H9 (cell line): ENCODE measurements at regions not wholly inside any gene's neighbourhood (a gene's known extent, or its start where the extent isn't known, plus 50 kb on each side); places are given as distances from the start of the nearest gene placed in this dataset.

Experiments
- DNase-seq: peaks from one replicate; pipeline ENCODE4 v3.0.0-alpha.2; 2017
- H2AFZ ChIP-seq: one replicate; pipeline ENCODE4 v1.6.1; 2013; ENCODE audit warnings: mild to moderate bottlenecking, low read length, control low read depth, moderate library complexity
- H2AK5ac ChIP-seq: 2 replicates; pipeline ENCODE4 v1.6.1; 2013; ENCODE audit warnings: low read length, control low read depth, mixed read lengths; ENCODE audit not compliant: insufficient read length
- H2BK120ac ChIP-seq: one replicate; pipeline ENCODE4 v1.6.1; 2013; ENCODE audit warnings: low read depth, mild to moderate bottlenecking, low read length, control low read depth, inconsistent platforms; ENCODE audit not compliant: poor library complexity, severe bottlenecking
- H2BK12ac ChIP-seq: 2 replicates; pipeline ENCODE4 v1.6.1; 2013; ENCODE audit warnings: low read length, control low read depth, mixed read lengths, low read depth; ENCODE audit not compliant: insufficient read length
- H2BK15ac ChIP-seq: 2 replicates; pipeline ENCODE4 v1.6.1; 2013; ENCODE audit warnings: low read depth, low read length, control low read depth
- H2BK20ac ChIP-seq: one replicate; pipeline ENCODE4 v1.6.1; 2013; ENCODE audit warnings: low read depth, mild to moderate bottlenecking, low read length, control low read depth, inconsistent platforms; ENCODE audit not compliant: poor library complexity, severe bottlenecking
- H2BK5ac ChIP-seq: 2 replicates; pipeline ENCODE4 v1.6.1; 2013; ENCODE audit warnings: low read length, control low read depth, mixed read lengths; ENCODE audit not compliant: insufficient read length
- H3K14ac ChIP-seq: 2 replicates; pipeline ENCODE4 v1.6.1; 2013; ENCODE audit warnings: low read length, control low read depth; ENCODE audit not compliant: insufficient read depth
- H3K18ac ChIP-seq: 2 replicates; pipeline ENCODE4 v1.6.1; 2013; ENCODE audit warnings: low read depth, mild to moderate bottlenecking, mixed read lengths, low read length, control low read depth; ENCODE audit not compliant: insufficient read length
- H3K23ac ChIP-seq: 2 replicates; pipeline ENCODE4 v1.6.1; 2013; ENCODE audit warnings: low read length, control low read depth, mixed read lengths, low read depth; ENCODE audit not compliant: insufficient read length
- H3K23me2 ChIP-seq: 2 replicates; pipeline ENCODE4 v1.6.1; 2013; ENCODE audit warnings: low read depth, mild to moderate bottlenecking, mixed read lengths, low read length, control low read depth; ENCODE audit not compliant: insufficient read length, poor library complexity, severe bottlenecking
- H3K27ac ChIP-seq: 2 replicates; pipeline ENCODE4 v1.5.1; 2013; ENCODE audit warnings: low read length, control low read depth, mixed read lengths, low read depth; ENCODE audit not compliant: insufficient read length
- H3K27me3 ChIP-seq: 2 replicates; pipeline ENCODE4 v1.6.1; 2013; ENCODE audit warnings: low read length, control low read depth, inconsistent platforms; ENCODE audit not compliant: insufficient read depth
- H3K4ac ChIP-seq: 2 replicates; pipeline ENCODE4 v1.6.1; 2013; ENCODE audit warnings: low read depth, mild to moderate bottlenecking, control low read depth, inconsistent platforms, low read length, moderate library complexity
- H3K4me1 ChIP-seq: 2 replicates; pipeline ENCODE4 v1.6.1; 2013; ENCODE audit warnings: low read length, control low read depth, inconsistent platforms; ENCODE audit not compliant: insufficient read depth
- H3K4me2 ChIP-seq: 2 replicates; pipeline ENCODE4 v1.6.1; 2013; ENCODE audit warnings: low read length, control low read depth, mixed read lengths; ENCODE audit not compliant: insufficient read length, insufficient read depth
- H3K56ac ChIP-seq: 2 replicates; pipeline ENCODE4 v1.6.1; 2013; ENCODE audit warnings: low read depth, mild to moderate bottlenecking, mixed read lengths, low read length, control low read depth; ENCODE audit not compliant: insufficient read length
- H3K79me1 ChIP-seq: 2 replicates; pipeline ENCODE4 v1.6.1; 2013; ENCODE audit warnings: low read depth, mild to moderate bottlenecking, moderate library complexity, low read length, control low read depth, inconsistent platforms; ENCODE audit not compliant: insufficient read depth, poor library complexity, severe bottlenecking
- H3K79me2 ChIP-seq: 2 replicates; pipeline ENCODE4 v1.6.1; 2013; ENCODE audit warnings: low read length, control low read depth, inconsistent platforms; ENCODE audit not compliant: insufficient read depth
- H3K9ac ChIP-seq: 2 replicates; pipeline ENCODE4 v1.6.1; 2013; ENCODE audit warnings: low read length, control low read depth, mixed read lengths; ENCODE audit not compliant: insufficient read length; ENCODE audit errors: extremely low read depth
- H3K9me3 ChIP-seq: one replicate; pipeline ENCODE4 v1.6.1; 2013; ENCODE audit warnings: low read depth, low read length, inconsistent platforms; ENCODE audit not compliant: control insufficient read depth
- H3T11ph ChIP-seq: one replicate; pipeline ENCODE4 v1.6.1; 2013; ENCODE audit warnings: mild to moderate bottlenecking, low read length, control low read depth, inconsistent platforms
- H4K20me1 ChIP-seq: one replicate; pipeline ENCODE4 v1.6.1; 2013; ENCODE audit not compliant: control insufficient read depth, insufficient read length, insufficient read depth
- H4K5ac ChIP-seq: 2 replicates; pipeline ENCODE4 v1.6.1; 2013; ENCODE audit warnings: low read depth, mild to moderate bottlenecking, mixed read lengths, low read length, control low read depth; ENCODE audit not compliant: insufficient read length
- H4K8ac ChIP-seq: replicated peaks from 2 replicates; pipeline ENCODE4 v1.6.1; 2013; ENCODE audit warnings: low read length, control low read depth, mixed read lengths, low read depth; ENCODE audit not compliant: insufficient read length
- H4K91ac ChIP-seq: 2 replicates; pipeline ENCODE4 v1.6.1; 2013; ENCODE audit warnings: low read depth, mild to moderate bottlenecking, moderate library complexity, mixed read lengths, low read length, control low read depth; ENCODE audit not compliant: insufficient read length
- H3K27ac Mint-ChIP-seq, 3 experiments: 2 replicates in 2 of 3; 3 replicates in 1 of 3; pipeline ENCODE4 v1.8.0; 2020 to 2021; ENCODE audit warnings: mixed read lengths in 3 of 3, mild to moderate bottlenecking in 1 of 3, moderate library complexity in 1 of 3
- H3K27me3 Mint-ChIP-seq: 2 replicates; pipeline ENCODE4 v1.8.0; 2021; ENCODE audit warnings: low read depth, mild to moderate bottlenecking, moderate library complexity, mixed read lengths
- H3K36me3 Mint-ChIP-seq, 3 experiments: 2 replicates in 2 of 3; 3 replicates in 1 of 3; pipeline ENCODE4 v1.8.0; 2020 to 2021; ENCODE audit warnings: low read depth in 3 of 3, mixed read lengths in 3 of 3; ENCODE audit not compliant: insufficient read depth in 1 of 3
- H3K4me1 Mint-ChIP-seq, 2 experiments: 2 replicates each; pipeline ENCODE4 v1.8.0; 2020; ENCODE audit warnings: mixed read lengths in 2 of 2
- H3K4me3 Mint-ChIP-seq, 2 experiments: 2 replicates in 1 of 2; 3 replicates in 1 of 2; pipeline ENCODE4 v1.8.0; 2020 to 2021; ENCODE audit warnings: mild to moderate bottlenecking in 2 of 2, mixed read lengths in 2 of 2, moderate library complexity in 1 of 2
- H3K9me3 Mint-ChIP-seq, 2 experiments: 2 replicates in 1 of 2; 3 replicates in 1 of 2; pipeline ENCODE4 v1.8.0; 2020; ENCODE audit warnings: mild to moderate bottlenecking in 2 of 2, mixed read lengths in 2 of 2, moderate library complexity in 1 of 2
- CTCF ChIP-seq: fragments of 200-600 bp; sonication (generic); conservative IDR thresholded peaks from 3 replicates; pipeline ENCODE4 v1.8.0; 2021; ENCODE audit warnings: antibody characterized with exemption, mild to moderate bottlenecking
- WGBS: extraction: QIAGEN DNeasy Blood & Tissue Kit; methylation state at CpG from one replicate; pipeline ENCODE4 v1.1.7; 2013; ENCODE audit warnings: missing lambda C conversion rate, low lambda C conversion rate, mixed read lengths; ENCODE audit not compliant: insufficient read length; ENCODE audit errors: extremely low coverage; 5-methylcytosine and 5-hydroxymethylcytosine counted together

- Histone ChIP-seq H3K4me2 (no peak overlapping the region), H4K20me1 (no peaks in the 10 kb centered on the region), H3K79me2 (no peaks in the 10 kb centered on the region), H3K27ac (no peak overlapping the region), H2BK12ac (no peak overlapping the region), H3K9ac (no peak overlapping the region), H3T11ph (no peak overlapping the region), H4K91ac (no peak overlapping the region), H3K18ac (no peak overlapping the region), H3K9me3 (no peaks in the 10 kb centered on the region), H2BK15ac (no peak overlapping the region), H2BK120ac (no peak overlapping the region), H3K23me2 (no peaks in the 10 kb centered on the region), H3K4me1 (no peaks in the 10 kb centered on the region), H3K14ac (no peak overlapping the region), H2AK5ac (no peak overlapping the region), H3K56ac (no peak overlapping the region), H3K23ac (no peak overlapping the region), H4K5ac (no peak overlapping the region), H2AFZ (no peak overlapping the region), H3K27me3 (no peaks in the 10 kb centered on the region), H4K8ac (no peak overlapping the region), H2BK20ac (no peak overlapping the region), H2BK5ac (no peak overlapping the region), H3K79me1 (no peaks in the 10 kb centered on the region), H3K4ac (no peak overlapping the region)
- no peak for TF ChIP-seq CTCF
- Mint-ChIP-seq H3K27ac (no peak overlapping the region), H3K27me3 (no peaks in the 10 kb centered on the region), H3K36me3 (no peaks in the 10 kb centered on the region), H3K4me3 (no peak overlapping the region), H3K4me1 (peaks cover 8% of the 10 kb centered on the region in 2 experiments), H3K9me3 (no peaks in the 10 kb centered on the region)
- DNase-seq: no peak
- no CpG with 5 or more reads among the region's 3 CpGs for WGBS
Observed at GRCh38 chr2:18971069-18971378, 381.7 kb upstream of the NT5C1B start.
